Activated CD4-positive, alpha-beta T cell treated with anti-CD3 and anti-CD28 coated beads, Interleukin-2, amount 10 ng/mL, durations not matched to agents 7 days and 5 days (primary cell): ENCODE measurements at regions not wholly inside any gene's neighbourhood (a gene's known extent, or its start where the extent isn't known, plus 50 kb on each side); places are given as distances from the start of the nearest gene placed in this dataset.
"Not testable (repeated sequence)": the region's sequence is repeated elsewhere in the genome, so short reads cannot be mapped to it uniquely, and the experiment has no call there.

Source experiments
- CTCF ChIA-PET: fragments of 350-600 bp; sonication (Branson Sonifier 250); formaldehyde crosslinking; loops from one replicate; lab custom pipeline; 2021; ENCODE audit warnings: antibody characterized with exemption; lab: Charles Lee
- POLR2A ChIA-PET: fragments of 350-600 bp; sonication (Branson Sonifier 250); formaldehyde crosslinking; loops from one replicate; lab custom pipeline; 2021; ENCODE audit warnings: antibody characterized with exemption; lab: Charles Lee
- DNase-seq: peaks from one replicate; pipeline ENCODE4 v3.0.0-alpha.2; 2020
- H3K27ac Mint-ChIP-seq: one replicate; pipeline ENCODE4 v1.8.0; 2021; ENCODE audit warnings: mild to moderate bottlenecking, moderate library complexity, mixed read lengths
- H3K27me3 Mint-ChIP-seq: one replicate; pipeline ENCODE4 v1.8.0; 2021; ENCODE audit warnings: mixed read lengths
- H3K36me3 Mint-ChIP-seq: one replicate; pipeline ENCODE4 v1.8.0; 2021; ENCODE audit warnings: low read depth, mixed read lengths
- H3K4me1 Mint-ChIP-seq: one replicate; pipeline ENCODE4 v1.8.0; 2021; ENCODE audit warnings: mixed read lengths
- H3K4me3 Mint-ChIP-seq: one replicate; pipeline ENCODE4 v1.8.0; 2021; ENCODE audit warnings: mild to moderate bottlenecking, moderate library complexity, mixed read lengths
- H3K9me3 Mint-ChIP-seq: one replicate; pipeline ENCODE4 v1.8.0; 2021; ENCODE audit warnings: mixed read lengths

- H3K4me3 Mint-ChIP-seq, result no peak overlapping the region
- H3K36me3 Mint-ChIP-seq, result no peaks in the 10 kb centered on the region
- no peak for DNase-seq
- no peak overlapping the region for H3K27ac Mint-ChIP-seq
- POLR2A ChIA-PET, result no interaction called here
- H3K27me3 Mint-ChIP-seq, result no peaks in the 10 kb centered on the region
- CTCF ChIA-PET, result no interaction called here
- H3K9me3 Mint-ChIP-seq, result peaks cover 4% of the 10 kb centered on the region
- no peaks in the 10 kb centered on the region for H3K4me1 Mint-ChIP-seq
Observed at GRCh38 chr4:8685831-8686230, 93.3 kb downstream of the CPZ start.

- H3K27me3 Mint-ChIP-seq, result no peaks in the 10 kb centered on the region
- no peaks in the 10 kb centered on the region for H3K4me1 Mint-ChIP-seq
- DNase-seq, result no peak
- no peak overlapping the region for H3K4me3 Mint-ChIP-seq
- CTCF ChIA-PET, result no interaction called here
- H3K9me3 Mint-ChIP-seq, result peaks cover 4% of the 10 kb centered on the region
- POLR2A ChIA-PET, result no interaction called here
- no peak overlapping the region for H3K27ac Mint-ChIP-seq
- no peaks in the 10 kb centered on the region for H3K36me3 Mint-ChIP-seq
Observed at GRCh38 chr4:8683462-8683861, 90.9 kb downstream of the CPZ start.

- no peak overlapping the region for H3K27ac Mint-ChIP-seq
- no peaks in the 10 kb centered on the region for H3K36me3 Mint-ChIP-seq
- no peaks in the 10 kb centered on the region for H3K4me1 Mint-ChIP-seq
- ChIA-PET CTCF (no interaction called here), POLR2A (no interaction called here)
- no peak for DNase-seq
- H3K9me3 Mint-ChIP-seq, result peaks cover 4% of the 10 kb centered on the region
- no peak overlapping the region for H3K4me3 Mint-ChIP-seq
- H3K27me3 Mint-ChIP-seq, result no peaks in the 10 kb centered on the region
Observed at GRCh38 chr4:8682725-8683124, 90.2 kb downstream of the CPZ start.

DNA sequence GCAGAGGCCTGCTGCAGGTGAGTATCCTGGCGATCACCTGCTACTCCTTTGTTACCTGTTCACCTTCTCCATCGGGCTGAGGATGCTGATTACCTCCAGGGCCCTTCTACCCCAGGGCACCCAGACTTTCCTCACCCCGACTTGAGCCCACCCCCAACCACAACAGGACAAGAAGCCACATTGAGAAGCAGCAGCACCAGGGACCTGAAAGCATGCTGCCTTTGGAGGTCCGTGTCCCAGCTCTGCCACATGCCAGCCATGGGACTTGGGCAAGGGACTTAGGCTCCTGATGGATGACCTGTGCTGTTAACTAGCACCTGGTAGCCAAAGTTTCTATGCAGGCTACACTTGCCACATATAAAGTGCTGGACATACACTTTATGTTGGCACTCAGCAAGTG is 89.7 kb downstream of the CPZ start:
- no peak for DNase-seq
- peaks cover 4% of the 10 kb centered on the region for H3K9me3 Mint-ChIP-seq
- ChIA-PET POLR2A (no interaction called here), CTCF (no interaction called here)
- no peaks in the 10 kb centered on the region for H3K36me3 Mint-ChIP-seq
- H3K27ac Mint-ChIP-seq, result no peak overlapping the region
- no peaks in the 10 kb centered on the region for H3K4me1 Mint-ChIP-seq
- H3K27me3 Mint-ChIP-seq, result no peaks in the 10 kb centered on the region
- H3K4me3 Mint-ChIP-seq, result no peak overlapping the region

GRCh38 chr4:8681391-8681790 is 88.8 kb downstream of the CPZ start:
- POLR2A ChIA-PET, result no interaction called here
- Mint-ChIP-seq H3K4me1 (no peaks in the 10 kb centered on the region), H3K36me3 (no peaks in the 10 kb centered on the region), H3K27me3 (no peaks in the 10 kb centered on the region), H3K4me3 (no peak overlapping the region), H3K27ac (no peak overlapping the region), H3K9me3 (peaks cover 2% of the 10 kb centered on the region)
- CTCF ChIA-PET, result no interaction called here
- DNase-seq, result no peak

GRCh38 chr4:8679032-8679431 is 86.5 kb downstream of the CPZ start:
- CTCF ChIA-PET, result interaction anchor here (0.7 kb wide), 1 partner anchor 1413 kb away, joined by 3 read pairs; no protein-coding TSS in a partner anchor

GRCh38 chr4:8676676-8677075 is 84.1 kb downstream of the CPZ start:
- Mint-ChIP-seq H3K4me3 (no peak overlapping the region), H3K27me3 (no peaks in the 10 kb centered on the region), H3K4me1 (no peaks in the 10 kb centered on the region), H3K36me3 (no peaks in the 10 kb centered on the region), H3K27ac (no peak overlapping the region), H3K9me3 (peaks cover 5% of the 10 kb centered on the region)
- POLR2A ChIA-PET, result no interaction called here
- CTCF ChIA-PET, result no interaction called here
- DNase-seq, result no peak

More at GRCh38 chr4:8679032-8679431, 86.5 kb downstream of the CPZ start:
- Mint-ChIP-seq H3K9me3 (peaks cover 5% of the 10 kb centered on the region), H3K4me3 (no peak overlapping the region), H3K27ac (no peak overlapping the region), H3K27me3 (no peaks in the 10 kb centered on the region), H3K4me1 (no peaks in the 10 kb centered on the region), H3K36me3 (no peaks in the 10 kb centered on the region)
- POLR2A ChIA-PET, result no interaction called here
- no peak for DNase-seq

GRCh38 chr4:8675906-8676305 is 83.3 kb downstream of the CPZ start:
- ChIA-PET POLR2A (no interaction called here), CTCF (no interaction called here)
- no peaks in the 10 kb centered on the region for H3K27me3 Mint-ChIP-seq
- H3K9me3 Mint-ChIP-seq, result peaks cover 5% of the 10 kb centered on the region
- DNase-seq, result no peak
- H3K4me1 Mint-ChIP-seq, result no peaks in the 10 kb centered on the region
- H3K27ac Mint-ChIP-seq, result no peak overlapping the region
- H3K36me3 Mint-ChIP-seq, result no peaks in the 10 kb centered on the region
- H3K4me3 Mint-ChIP-seq, result no peak overlapping the region

DNA sequence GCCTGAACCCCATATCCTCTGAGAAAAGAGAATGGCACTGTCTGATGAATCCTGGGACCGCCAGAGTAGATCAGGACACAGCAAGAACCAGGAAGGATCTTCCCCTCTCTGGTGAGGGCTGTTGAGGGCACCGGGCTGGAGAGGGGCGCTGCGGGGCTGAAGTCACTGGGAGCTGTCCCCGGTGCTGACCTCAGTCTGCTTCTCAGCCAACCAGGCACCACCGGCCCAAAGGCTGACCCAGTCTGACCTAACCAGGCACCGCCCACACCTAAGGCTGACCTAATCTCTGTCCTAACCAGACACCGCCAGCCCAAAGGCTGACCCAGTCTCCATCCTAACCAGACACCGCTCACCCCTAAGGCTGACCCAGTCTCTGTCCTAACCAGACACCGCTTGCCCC is 82.8 kb downstream of the CPZ start:
- ChIA-PET POLR2A (no interaction called here), CTCF (no interaction called here)
- H3K27me3 Mint-ChIP-seq, result no peaks in the 10 kb centered on the region
- H3K4me3 Mint-ChIP-seq, result no peak overlapping the region
- no peak for DNase-seq
- H3K9me3 Mint-ChIP-seq, result peaks cover 5% of the 10 kb centered on the region
- H3K4me1 Mint-ChIP-seq, result no peaks in the 10 kb centered on the region
- H3K27ac Mint-ChIP-seq, result no peak overlapping the region
- no peaks in the 10 kb centered on the region for H3K36me3 Mint-ChIP-seq

DNA sequence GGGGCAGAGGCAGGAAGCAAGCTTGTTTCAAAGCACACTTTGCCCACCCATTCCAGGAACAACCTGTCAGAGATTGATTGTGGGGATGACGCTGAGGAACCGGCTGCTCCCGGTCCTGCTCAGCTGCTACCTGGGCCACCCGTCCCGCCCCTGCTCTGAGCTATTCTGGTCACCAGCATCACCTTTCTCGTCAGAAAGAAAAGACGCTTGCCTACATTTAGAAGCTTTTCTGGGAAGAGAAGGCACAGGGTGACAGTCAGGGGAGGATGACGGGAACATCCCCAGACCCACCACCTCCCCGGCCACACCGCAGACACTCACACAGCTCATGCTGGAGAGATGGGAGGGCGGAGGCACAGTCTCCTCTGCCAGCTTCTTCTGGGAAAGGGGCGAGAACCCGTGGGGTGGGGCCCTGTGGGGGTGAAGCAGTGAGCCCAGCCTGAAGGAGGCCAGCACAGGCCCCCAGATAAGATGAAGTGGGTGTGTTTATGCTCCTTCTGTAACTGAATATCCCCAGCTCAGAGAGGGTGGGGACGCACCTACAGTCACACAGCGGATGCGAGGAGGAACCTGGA is 81.8 kb downstream of the CPZ start:
- Mint-ChIP-seq H3K4me1 (no peaks in the 10 kb centered on the region), H3K27me3 (no peaks in the 10 kb centered on the region), H3K4me3 (no peak overlapping the region), H3K36me3 (no peaks in the 10 kb centered on the region), H3K27ac (no peak overlapping the region), H3K9me3 (peaks cover 5% of the 10 kb centered on the region)
- CTCF ChIA-PET, result interaction anchor here (1.1 kb wide), 1 partner anchor 13 kb away, joined by 3 read pairs; no protein-coding TSS in a partner anchor
- no peak for DNase-seq
- POLR2A ChIA-PET, result no interaction called here

GRCh38 chr4:8673106-8673505 is 80.5 kb downstream of the CPZ start:
- H3K36me3 Mint-ChIP-seq, H3K27ac Mint-ChIP-seq, H3K9me3 Mint-ChIP-seq, DNase-seq, POLR2A ChIA-PET, H3K4me3 Mint-ChIP-seq, H3K4me1 Mint-ChIP-seq, CTCF ChIA-PET, H3K27me3 Mint-ChIP-seq: not testable (repeated sequence)

DNA sequence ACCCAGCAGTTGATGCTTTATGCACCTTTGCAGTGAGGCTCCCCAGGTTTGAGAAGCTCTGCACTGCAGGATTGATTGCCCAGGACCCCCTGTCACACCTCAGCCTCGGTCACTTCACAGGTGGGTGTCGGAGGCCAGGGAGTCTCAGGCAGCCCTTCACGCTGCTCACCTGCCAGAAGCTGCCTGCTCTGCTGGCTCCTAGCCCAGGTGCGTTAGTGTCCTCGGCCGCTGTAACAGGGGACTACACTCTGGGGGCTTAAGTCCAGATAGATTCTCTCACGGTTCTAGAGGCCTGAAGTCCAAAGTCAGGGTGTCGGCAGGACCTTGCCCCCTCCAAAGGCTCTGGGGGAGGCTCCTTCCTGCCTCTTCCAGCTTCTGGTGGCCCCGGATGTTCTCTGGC is 79.9 kb downstream of the CPZ start:
- ChIA-PET POLR2A (no interaction called here), CTCF (no interaction called here)
- no peak overlapping the region for H3K27ac Mint-ChIP-seq
- H3K27me3 Mint-ChIP-seq, result no peaks in the 10 kb centered on the region
- H3K4me3 Mint-ChIP-seq, result no peak overlapping the region
- no peaks in the 10 kb centered on the region for H3K4me1 Mint-ChIP-seq
- peaks cover 5% of the 10 kb centered on the region for H3K9me3 Mint-ChIP-seq
- no peaks in the 10 kb centered on the region for H3K36me3 Mint-ChIP-seq
- DNase-seq, result no peak

- no peak overlapping the region for H3K27ac Mint-ChIP-seq
- no peak for DNase-seq
- no peak overlapping the region for H3K4me3 Mint-ChIP-seq
- CTCF ChIA-PET, result no interaction called here
- H3K4me1 Mint-ChIP-seq, result no peaks in the 10 kb centered on the region
- H3K9me3 Mint-ChIP-seq, result peaks cover 5% of the 10 kb centered on the region
- H3K27me3 Mint-ChIP-seq, result no peaks in the 10 kb centered on the region
- H3K36me3 Mint-ChIP-seq, result no peaks in the 10 kb centered on the region
- POLR2A ChIA-PET, result no interaction called here
Observed at GRCh38 chr4:8671712-8672290, 79.2 kb downstream of the CPZ start.
